Tibial artery (tissue), 4 donors: ENCODE measurements at regions not wholly inside any gene's neighbourhood (a gene's known extent, or its start where the extent isn't known, plus 50 kb on each side); places are given as distances from the start of the nearest gene placed in this dataset.
A peak's percentile ranks its signal among the peaks of the same experiment; 100 is the strongest.
"Not testable (repeated sequence)": the region's sequence is repeated elsewhere in the genome, so short reads cannot be mapped to it uniquely, and the experiment has no call there.

Experiments used
- DNase-seq, 2 donors: peaks; one replicate each; pipeline ENCODE4 v3.0.0-alpha.2; 2019
- H3K27ac ChIP-seq, 2 donors: fragments of 200-600 bp; sonication (generic) in 1 of 2; 1 replicate in 1 of 2; 2 replicates in 1 of 2; pipeline ENCODE4 v1.5.1; 2018 to 2019; ENCODE audit warnings: mild to moderate bottlenecking in 1 of 2
- H3K27me3 ChIP-seq, 2 donors: fragments of 200-600 bp; sonication (generic) in 1 of 2; one replicate each; pipeline versions ENCODE4 v1.5.1 to v1.6.0; 2016 to 2019
- H3K36me3 ChIP-seq, 3 donors: fragments of 200-600 bp; sonication (generic) in 2 of 3; one replicate each; pipeline ENCODE4 v1.5.1; 2016 to 2019; ENCODE audit warnings: mild to moderate bottlenecking in 2 of 3
- H3K4me1 ChIP-seq, 4 donors: fragments of 200-600 bp; sonication (generic) in 2 of 4; 1 replicate in 3 of 4; 2 replicates in 1 of 4; pipeline ENCODE4 v1.5.1; 2016 to 2019
- H3K4me3 ChIP-seq, 2 donors: fragments of 200-600 bp; sonication (generic) in 1 of 2; 1 replicate in 1 of 2; 2 replicates in 1 of 2; pipeline ENCODE4 v1.5.1; 2018 to 2019; ENCODE audit warnings: mild to moderate bottlenecking in 2 of 2
- H3K9me3 ChIP-seq, 3 donors: fragments of 200-600 bp; sonication (generic) in 1 of 3; one replicate each; pipeline ENCODE4 v1.5.1; 2016 to 2019
- intact Hi-C: fragments of 100-400 bp; cut with DNase I; formaldehyde crosslinking; loops from one replicate; pipeline ENCODE4 v1.15.0; 2023; ENCODE audit warnings: low total_unique reads

DNA sequence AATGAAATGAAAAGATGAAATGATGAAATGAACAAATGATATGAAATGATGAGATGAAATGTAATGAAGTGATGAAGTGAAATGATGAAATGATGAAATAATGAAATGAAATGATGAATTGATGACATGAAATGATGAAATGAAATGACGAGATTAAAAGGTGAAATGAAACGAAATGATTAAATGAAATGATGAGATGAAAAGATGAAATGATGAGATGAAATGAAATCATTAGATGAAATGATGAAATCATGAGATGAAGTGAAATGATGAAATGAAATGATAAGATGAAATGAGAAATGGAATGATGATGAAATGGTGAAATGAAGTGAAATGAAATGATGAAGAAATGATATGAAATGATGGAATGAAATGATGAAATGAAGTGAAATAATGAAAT lies 138.1 kb upstream of the ERV3-1 start:
- H3K4me3 ChIP-seq, intact Hi-C loops, H3K9me3 ChIP-seq, H3K36me3 ChIP-seq, H3K27me3 ChIP-seq, H3K4me1 ChIP-seq, H3K27ac ChIP-seq, DNase-seq: not testable (repeated sequence)

- H3K27ac ChIP-seq, H3K36me3 ChIP-seq, H3K4me1 ChIP-seq, H3K4me3 ChIP-seq, H3K27me3 ChIP-seq, DNase-seq, intact Hi-C loops, H3K9me3 ChIP-seq: not testable (repeated sequence)
Measured at GRCh38 chr7:65144119-65144518, 137.6 kb upstream of the ERV3-1 start.

DNA sequence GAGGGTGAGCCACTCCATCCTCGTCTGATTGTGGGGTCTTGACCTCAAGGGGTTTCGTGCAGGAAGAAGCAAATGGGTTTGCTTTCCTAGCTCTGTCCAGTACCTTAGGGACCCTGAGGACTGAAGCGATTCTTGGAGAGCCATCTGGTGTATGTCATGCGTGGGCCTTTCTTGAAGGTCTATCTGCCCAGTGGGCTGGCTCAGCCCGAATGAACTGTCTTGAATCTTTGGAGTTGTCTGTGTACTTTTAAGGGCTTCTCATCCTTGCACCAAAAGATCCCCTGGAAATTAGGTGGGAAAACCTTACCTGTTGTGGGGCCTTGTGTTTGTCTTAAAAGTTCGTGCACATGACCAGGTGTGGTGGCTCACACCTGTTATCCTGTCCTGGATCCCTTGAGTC lies 135.4 kb upstream of the ERV3-1 start:
- H3K27ac ChIP-seq, H3K4me3 ChIP-seq, H3K27me3 ChIP-seq, H3K4me1 ChIP-seq, intact Hi-C loops, H3K9me3 ChIP-seq, H3K36me3 ChIP-seq, DNase-seq: not testable (repeated sequence)

DNA sequence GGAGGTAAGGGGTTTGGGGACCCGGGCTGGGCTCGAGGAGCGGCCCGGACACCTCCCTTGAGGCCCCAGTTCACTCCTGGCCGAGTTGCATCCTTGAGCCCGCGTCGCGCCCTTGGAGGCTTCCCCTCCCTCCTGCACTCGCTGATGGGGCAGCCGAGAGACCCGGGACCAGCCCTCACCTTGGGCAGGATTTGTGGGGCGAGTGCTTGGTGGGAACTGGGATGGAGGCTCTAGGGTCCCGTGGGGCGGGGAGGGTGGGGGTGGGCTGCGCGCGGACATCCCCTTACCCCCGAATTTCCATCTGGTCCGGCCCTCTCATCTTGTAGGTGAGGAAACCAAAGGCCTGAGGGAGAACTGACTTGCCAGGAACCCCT lies 134.9 kb upstream of the ERV3-1 start:
- H3K4me1 ChIP-seq, H3K36me3 ChIP-seq, H3K4me3 ChIP-seq, H3K9me3 ChIP-seq, DNase-seq, intact Hi-C loops, H3K27ac ChIP-seq, H3K27me3 ChIP-seq: not testable (repeated sequence)

DNA sequence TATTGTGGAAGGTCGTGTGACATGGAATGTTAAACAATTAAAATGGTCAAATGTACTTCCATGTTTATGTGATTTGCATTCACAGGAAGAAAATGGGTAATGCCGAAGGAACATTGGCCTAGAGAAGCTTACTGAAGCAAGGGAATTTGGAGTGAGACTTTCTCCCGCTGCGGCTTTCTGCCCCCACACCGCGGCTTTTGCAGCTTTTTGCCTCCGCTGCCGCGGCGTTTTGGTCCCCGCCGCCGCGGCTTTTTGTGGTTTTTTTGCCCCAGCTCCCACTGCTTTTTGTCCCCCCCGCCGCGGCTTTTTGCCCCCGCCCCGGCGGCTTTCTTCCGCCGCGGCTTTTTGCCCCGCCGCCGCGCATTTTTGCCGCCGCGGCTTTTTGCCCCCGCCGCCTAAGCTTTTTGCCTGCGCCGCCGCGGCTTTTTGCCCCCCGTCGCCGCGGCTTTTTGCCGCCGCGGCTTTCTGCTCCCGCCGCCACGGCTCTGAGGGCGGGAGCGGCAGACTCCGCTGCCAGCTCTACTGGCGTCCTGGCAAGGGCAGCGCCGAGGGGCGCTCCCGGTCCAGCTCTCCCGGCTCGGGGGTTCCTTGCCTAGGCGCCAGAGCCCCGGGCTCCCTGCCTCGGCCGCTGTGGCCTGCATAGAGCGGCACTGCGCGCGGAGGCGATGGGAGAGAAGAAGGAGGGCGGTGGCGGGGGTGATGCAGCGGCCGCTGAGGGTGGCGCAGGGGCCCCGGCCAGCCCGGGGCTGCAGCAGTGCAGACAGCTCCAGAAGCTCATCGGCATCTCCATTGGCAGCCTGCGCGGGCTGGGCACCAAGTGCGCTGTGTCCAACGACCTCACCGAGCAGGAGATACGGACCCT lies 134.3 kb upstream of the ERV3-1 start:
- H3K27me3 ChIP-seq, H3K9me3 ChIP-seq, DNase-seq, H3K36me3 ChIP-seq, H3K4me1 ChIP-seq, intact Hi-C loops, H3K27ac ChIP-seq: not testable (repeated sequence)
- peak overlapping the region; percentile 12 to 14 for H3K4me3 ChIP-seq

GRCh38 chr7:65136850-65137249 lies 130.4 kb upstream of the ERV3-1 start:
- H3K4me1 ChIP-seq, H3K9me3 ChIP-seq, H3K27me3 ChIP-seq, H3K36me3 ChIP-seq, intact Hi-C loops, H3K4me3 ChIP-seq, H3K27ac ChIP-seq, DNase-seq: not testable (repeated sequence)

GRCh38 chr7:65133087-65133486 lies 126.6 kb upstream of the ERV3-1 start:
- H3K9me3 ChIP-seq, H3K27ac ChIP-seq, H3K4me3 ChIP-seq, H3K27me3 ChIP-seq, DNase-seq, H3K36me3 ChIP-seq, intact Hi-C loops, H3K4me1 ChIP-seq: not testable (repeated sequence)

DNA sequence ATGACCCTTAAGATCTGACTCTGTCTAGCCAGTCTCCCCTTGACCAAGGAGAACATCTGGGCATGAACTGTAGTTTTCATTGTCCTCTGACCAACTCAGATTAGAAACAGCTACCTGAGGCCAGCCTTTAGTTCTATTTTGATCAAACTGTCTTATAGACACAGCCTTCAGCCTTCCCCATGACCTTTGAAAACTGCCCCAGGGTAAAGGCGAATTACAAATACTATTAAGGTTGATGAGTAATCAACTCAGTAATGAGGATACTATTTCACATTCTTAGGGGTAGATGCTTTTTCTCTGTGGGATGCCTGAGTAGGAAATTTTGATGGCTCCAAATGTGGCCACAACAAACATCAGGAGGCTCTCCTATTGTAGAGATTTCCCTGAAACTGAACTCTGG lies 125.8 kb upstream of the ERV3-1 start:
- H3K4me1 ChIP-seq, intact Hi-C loops, H3K27ac ChIP-seq, H3K36me3 ChIP-seq, H3K27me3 ChIP-seq, H3K9me3 ChIP-seq, H3K4me3 ChIP-seq, DNase-seq: not testable (repeated sequence)

GRCh38 chr7:65127364-65127763 lies 120.9 kb upstream of the ERV3-1 start:
- H3K27me3 ChIP-seq, H3K4me1 ChIP-seq, H3K4me3 ChIP-seq, H3K36me3 ChIP-seq, DNase-seq, intact Hi-C loops, H3K27ac ChIP-seq, H3K9me3 ChIP-seq: not testable (repeated sequence)

GRCh38 chr7:65124600-65124999 lies 118.1 kb upstream of the ERV3-1 start:
- DNase-seq, H3K9me3 ChIP-seq, H3K27me3 ChIP-seq, H3K36me3 ChIP-seq, H3K4me1 ChIP-seq, intact Hi-C loops, H3K27ac ChIP-seq, H3K4me3 ChIP-seq: not testable (repeated sequence)

DNA sequence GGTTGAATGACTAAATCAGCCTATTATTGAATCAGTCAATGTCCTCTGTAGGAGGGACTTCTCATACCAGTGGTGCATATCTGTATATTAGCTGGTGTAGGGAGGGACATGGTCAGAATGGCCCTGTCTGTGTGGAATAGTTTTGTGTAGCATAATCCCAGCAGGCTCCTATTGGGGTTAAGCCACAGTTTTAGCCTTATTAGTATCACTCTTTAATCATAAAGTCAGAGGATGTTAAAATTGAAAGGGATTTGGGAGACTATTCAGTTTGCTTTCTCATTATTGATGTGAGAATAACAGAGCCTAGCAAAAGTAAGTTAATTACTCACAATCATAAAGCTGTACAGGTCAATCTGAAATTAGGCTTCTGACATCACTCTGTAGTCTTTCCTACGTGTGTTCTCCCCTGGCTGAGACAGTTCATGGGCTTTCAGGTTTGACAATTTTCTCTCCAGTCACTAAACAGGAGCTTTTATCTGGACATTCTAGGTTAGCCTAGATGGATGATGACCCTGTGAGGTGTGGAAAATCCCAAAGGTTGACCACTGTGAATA lies 99.2 kb upstream of the ERV3-1 start:
- intact Hi-C loops, H3K4me3 ChIP-seq, H3K27me3 ChIP-seq, H3K36me3 ChIP-seq, H3K4me1 ChIP-seq, H3K27ac ChIP-seq, DNase-seq, H3K9me3 ChIP-seq: not testable (repeated sequence)

DNA sequence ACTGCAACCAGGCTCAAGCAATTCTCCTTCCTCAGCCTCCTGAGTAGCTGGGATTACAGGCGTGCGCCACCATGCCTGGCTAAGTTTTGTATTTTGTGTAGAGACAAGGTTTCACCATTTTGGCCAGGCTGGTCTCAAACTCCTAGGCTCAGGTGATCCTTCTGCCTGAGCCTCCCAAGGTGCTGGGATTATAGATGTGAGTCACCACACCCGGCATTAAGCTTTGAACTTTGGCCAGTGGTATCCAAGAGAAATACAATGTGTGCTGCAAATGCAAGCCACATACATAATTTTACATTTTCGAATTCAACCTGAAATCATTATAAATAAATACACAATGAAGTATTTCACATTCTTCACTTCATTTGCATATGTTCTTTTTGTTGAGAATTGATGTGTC lies 94.0 kb upstream of the ERV3-1 start:
- H3K27ac ChIP-seq, DNase-seq, H3K9me3 ChIP-seq, H3K4me1 ChIP-seq, H3K27me3 ChIP-seq, intact Hi-C loops, H3K36me3 ChIP-seq, H3K4me3 ChIP-seq: not testable (repeated sequence)

DNA sequence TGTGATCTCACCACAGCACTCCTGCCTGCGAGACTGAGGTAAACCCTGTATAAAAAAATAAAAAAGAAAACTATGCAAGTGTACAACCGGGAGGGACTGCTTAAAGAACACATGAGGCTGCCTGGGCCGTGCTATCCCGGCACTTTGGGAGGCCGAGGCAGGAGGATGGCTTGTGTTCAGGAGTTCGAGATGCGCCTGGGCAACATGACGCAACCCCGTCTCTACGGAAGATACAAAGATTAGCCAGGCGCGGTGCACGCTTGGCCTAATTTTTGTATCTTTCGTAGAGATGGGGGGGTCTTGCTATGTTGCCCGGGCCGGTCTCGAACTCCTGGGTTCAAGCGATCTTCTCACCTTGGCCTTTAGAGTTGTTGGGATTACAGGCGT lies 75.2 kb upstream of the ERV3-1 start:
- Histone ChIP-seq H3K27ac (peak overlapping the region; percentile 82 to 90), H3K4me3 (peak overlapping the region; percentile 77 to 82)
- DNase-seq, H3K9me3 ChIP-seq, intact Hi-C loops, H3K4me1 ChIP-seq, H3K27me3 ChIP-seq, H3K36me3 ChIP-seq: not testable (repeated sequence)

- H3K4me3 ChIP-seq, result peak overlapping the region; percentile 77 to 82
- H3K4me1 ChIP-seq, intact Hi-C loops, H3K36me3 ChIP-seq, H3K9me3 ChIP-seq, H3K27me3 ChIP-seq: not testable (repeated sequence)
- H3K27ac ChIP-seq, result peak overlapping the region; percentile 82 to 90
- peak; percentile 94 to 98 for DNase-seq
Measured at GRCh38 chr7:65080799-65081668, 74.5 kb upstream of the ERV3-1 start.
